OCI-LY1 (cell line): ENCODE measurements at regions not wholly inside any gene's neighbourhood (a gene's known extent, or its start where the extent isn't known, plus 50 kb on each side); places are given as distances from the start of the nearest gene placed in this dataset.
A peak's percentile ranks its signal among the peaks of the same experiment; 100 is the strongest.

ENCODE experiments used
- H2AFZ ChIP-seq: fragments of 200-600 bp; sonication (generic), shearing (Covaris generic); 2 replicates; pipeline ENCODE4 v1.6.0; 2014; ENCODE audit warnings: antibody characterized with exemption, mild to moderate bottlenecking, low read length
- H3F3A ChIP-seq: fragments of 200-600 bp; sonication (generic), shearing (Covaris generic); 2 replicates; pipeline ENCODE4 v1.6.0; 2014; ENCODE audit warnings: mild to moderate bottlenecking, antibody characterized with exemption, low read length, moderate library complexity; ENCODE audit not compliant: insufficient read depth
- H3K27ac ChIP-seq: fragments of 200-600 bp; sonication (generic); 2 replicates; pipeline ENCODE4 v1.5.1; 2014; ENCODE audit warnings: low read length, mixed run types, mild to moderate bottlenecking, low read depth; ENCODE audit not compliant: poor library complexity, severe bottlenecking
- H3K27me3 ChIP-seq: fragments of 200-600 bp; sonication (generic); 2 replicates; pipeline ENCODE4 v1.6.0; 2014; ENCODE audit warnings: antibody characterized with exemption, mild to moderate bottlenecking, low read length, moderate library complexity; ENCODE audit not compliant: insufficient read depth
- H3K36me3 ChIP-seq: fragments of 200-600 bp; sonication (generic); 2 replicates; pipeline ENCODE4 v1.6.1; 2014; ENCODE audit warnings: mild to moderate bottlenecking, antibody characterized with exemption, low read length, moderate library complexity, mixed read lengths; ENCODE audit not compliant: insufficient read depth
- H3K4me1 ChIP-seq: fragments of 200-600 bp; sonication (generic); 2 replicates; pipeline ENCODE4 v1.5.1; 2014; ENCODE audit warnings: mild to moderate bottlenecking, low read length, moderate library complexity; ENCODE audit not compliant: insufficient read depth, severe bottlenecking
- H3K4me2 ChIP-seq: fragments of 200-600 bp; sonication (generic), shearing (Covaris generic); 2 replicates; pipeline ENCODE4 v1.6.1; 2014; ENCODE audit warnings: low read length
- H3K4me3 ChIP-seq: fragments of 200-600 bp; sonication (generic); 2 replicates; pipeline ENCODE4 v1.5.1; 2014; ENCODE audit warnings: low read length, low read depth, mild to moderate bottlenecking, mixed read lengths; ENCODE audit not compliant: poor library complexity, severe bottlenecking
- H3K79me2 ChIP-seq: fragments of 200-600 bp; shearing (Covaris generic); 2 replicates; pipeline ENCODE4 v1.6.1; 2016; ENCODE audit warnings: mixed run types, low read length, mixed read lengths; ENCODE audit not compliant: insufficient read depth
- H3K9ac ChIP-seq: fragments of 200-600 bp; sonication (generic), shearing (Covaris generic); 2 replicates; pipeline ENCODE4 v1.6.1; 2014; ENCODE audit warnings: mild to moderate bottlenecking, low read length, mixed read lengths
- H3K9me2 ChIP-seq: fragments of 200-600 bp; sonication (generic), shearing (Covaris generic); 2 replicates; pipeline ENCODE4 v1.6.1; 2014; ENCODE audit warnings: low read depth, mild to moderate bottlenecking, low read length, mixed read lengths
- H3K9me3 ChIP-seq: fragments of 200-600 bp; shearing (Covaris generic); 2 replicates; pipeline ENCODE4 v1.6.1; 2014; ENCODE audit warnings: low read length, mixed read lengths
- H4K20me1 ChIP-seq: fragments of 200-600 bp; sonication (generic), shearing (Covaris generic); 2 replicates; pipeline ENCODE4 v1.6.0; 2016; ENCODE audit warnings: mild to moderate bottlenecking, low read length; ENCODE audit not compliant: insufficient read depth
- CTCF ChIP-seq: fragments of 200-600 bp; sonication (generic), shearing (Covaris generic); IDR thresholded peaks from 2 replicates; pipeline ENCODE4 v1.5.1; 2017; ENCODE audit warnings: mild to moderate bottlenecking, antibody characterized with exemption, low read length, moderate library complexity, mixed read lengths
- EZH2 ChIP-seq: fragments of 200-600 bp; sonication (generic), shearing (Covaris generic); IDR thresholded peaks from 2 replicates; pipeline ENCODE4 v1.8.0; 2017; ENCODE audit warnings: borderline replicate concordance, mixed run types, mild to moderate bottlenecking, antibody characterized with exemption, low read length, moderate library complexity, mixed read lengths

GRCh38 chr2:5365871-5366461, 326.2 kb upstream of the SOX11 start:
- H3K4me1 ChIP-seq = no peaks in the 10 kb centered on the region
- H3K79me2 ChIP-seq = no peaks in the 10 kb centered on the region
- H3K27ac ChIP-seq = no peak overlapping the region
- H3K36me3 ChIP-seq = no peaks in the 10 kb centered on the region
- no peaks in the 10 kb centered on the region for H3F3A ChIP-seq
- no peak overlapping the region for H3K4me3 ChIP-seq
- no peaks in the 10 kb centered on the region for H3K9me2 ChIP-seq
- H3K9me3 ChIP-seq = no peaks in the 10 kb centered on the region
- no peak overlapping the region for H3K9ac ChIP-seq
- peak; percentile 79 for TF ChIP-seq CTCF
- no peak for TF ChIP-seq EZH2
- H4K20me1 ChIP-seq = no peaks in the 10 kb centered on the region
- no peaks in the 10 kb centered on the region for H3K27me3 ChIP-seq
- H3K4me2 ChIP-seq = no peak overlapping the region
- H2AFZ ChIP-seq = no peak overlapping the region

- TF ChIP-seq CTCF = no peak
- no peak for TF ChIP-seq EZH2
- H3K27ac ChIP-seq = no peak overlapping the region
Observed at GRCh38 chr2:5367321-5367720, 324.9 kb upstream of the SOX11 start.

GRCh38 chr2:5368263-5368662, 323.9 kb upstream of the SOX11 start:
- no peak overlapping the region for H3K4me2 ChIP-seq
- no peaks in the 10 kb centered on the region for H3K9me3 ChIP-seq
- H3K27me3 ChIP-seq = peaks cover 3% of the 10 kb centered on the region; the same call in 1 of the 2 replicates
- TF ChIP-seq EZH2 (no peak), CTCF (no peak)
- H3K9ac ChIP-seq = no peak overlapping the region
- no peak overlapping the region for H2AFZ ChIP-seq
- no peaks in the 10 kb centered on the region for H4K20me1 ChIP-seq
- H3K4me3 ChIP-seq = no peak overlapping the region
- H3K36me3 ChIP-seq = no peaks in the 10 kb centered on the region
- no peaks in the 10 kb centered on the region for H3F3A ChIP-seq
- no peak overlapping the region for H3K27ac ChIP-seq
- no peaks in the 10 kb centered on the region for H3K9me2 ChIP-seq
- no peaks in the 10 kb centered on the region for H3K79me2 ChIP-seq
- H3K4me1 ChIP-seq = no peaks in the 10 kb centered on the region

More at GRCh38 chr2:5367321-5367720, 324.9 kb upstream of the SOX11 start:
- Histone ChIP-seq H3K4me1 (no peaks in the 10 kb centered on the region), H3K9me2 (no peaks in the 10 kb centered on the region), H4K20me1 (no peaks in the 10 kb centered on the region), H2AFZ (no peak overlapping the region), H3K4me3 (no peak overlapping the region), H3K27me3 (peaks cover 3% of the 10 kb centered on the region; the same call in 1 of the 2 replicates), H3K36me3 (no peaks in the 10 kb centered on the region), H3K9ac (no peak overlapping the region), H3F3A (no peaks in the 10 kb centered on the region), H3K79me2 (no peaks in the 10 kb centered on the region), H3K4me2 (no peak overlapping the region), H3K9me3 (no peaks in the 10 kb centered on the region)
